ENCODE measurements at regions not wholly inside any gene's neighbourhood (a gene's known extent, or its start where the extent isn't known, plus 50 kb on each side); places are given as distances from the start of the nearest gene placed in this dataset.
"Not testable (repeated sequence)": the region's sequence is repeated elsewhere in the genome, so short reads cannot be mapped to it uniquely, and the experiment has no call there.

- H3K4me1 Mint-ChIP-seq = no peaks in the 10 kb centered on the region
- H3K27me3 Mint-ChIP-seq (ENCODE audit: low read depth) = no peaks in the 10 kb centered on the region
- peaks cover 9% of the 10 kb centered on the region for H3K36me3 Mint-ChIP-seq (ENCODE audit: low read depth)
- no peak for TF ChIP-seq CTCF (conservative IDR thresholded peaks at IDR 0.05)
- H3K9me3 Mint-ChIP-seq = peaks cover 24% of the 10 kb centered on the region
- DNase-seq (ENCODE audit: low read depth, low spot score) = no peak
- H3K27ac Mint-ChIP-seq (ENCODE audit: unreplicated experiment) = no peak overlapping the region
- H3K4me3 Mint-ChIP-seq = no peak overlapping the region
Observed at GRCh38 chr13:79612604-79613003, 131.6 kb downstream of the NDFIP2 start.

GRCh38 chr13:79607895-79608294 lies 126.9 kb downstream of the NDFIP2 start:
- not testable (repeated sequence) for H3K4me3 Mint-ChIP-seq; H3K27me3 Mint-ChIP-seq (ENCODE audit: low read depth); H3K4me1 Mint-ChIP-seq; H3K27ac Mint-ChIP-seq (ENCODE audit: unreplicated experiment); H3K36me3 Mint-ChIP-seq (ENCODE audit: low read depth); DNase-seq (ENCODE audit: low read depth, low spot score)
- H3K9me3 Mint-ChIP-seq = peaks cover 25% of the 10 kb centered on the region

Measured in neural crest cell (in vitro differentiated cells).